Kidney epithelial cell (primary cell): ENCODE measurements at regions not wholly inside any gene's neighbourhood (a gene's known extent, or its start where the extent isn't known, plus 50 kb on each side); places are given as distances from the start of the nearest gene placed in this dataset.
"Not testable (repeated sequence)": the region's sequence is repeated elsewhere in the genome, so short reads cannot be mapped to it uniquely, and the experiment has no call there.

ENCODE experiments used
- DNase-seq: peaks from one replicate; pipeline ENCODE4 v3.0.0-alpha.2; 2010; ENCODE audit warnings: low read depth
- H3K27me3 ChIP-seq: 2 replicates; pipeline ENCODE4 v1.6.0; 2011; ENCODE audit warnings: low read length; ENCODE audit not compliant: control insufficient read depth, insufficient read depth
- H3K36me3 ChIP-seq: 2 replicates; pipeline ENCODE4 v1.5.1; 2011; ENCODE audit warnings: low read length; ENCODE audit not compliant: control insufficient read depth, insufficient read depth
- H3K4me3 ChIP-seq: 2 replicates; pipeline ENCODE4 v1.5.1; 2011; ENCODE audit warnings: low read depth, mild to moderate bottlenecking, control low read depth, low read length
- TF ChIP-seq, protein P1 (sequence below): IDR thresholded peaks from 2 replicates; pipeline ENCODE4 v1.5.1; 2011; ENCODE audit warnings: mild to moderate bottlenecking, moderate library complexity, low read length, control low read depth, inconsistent platforms; ENCODE audit not compliant: insufficient read depth, poor library complexity, severe bottlenecking

DNA sequence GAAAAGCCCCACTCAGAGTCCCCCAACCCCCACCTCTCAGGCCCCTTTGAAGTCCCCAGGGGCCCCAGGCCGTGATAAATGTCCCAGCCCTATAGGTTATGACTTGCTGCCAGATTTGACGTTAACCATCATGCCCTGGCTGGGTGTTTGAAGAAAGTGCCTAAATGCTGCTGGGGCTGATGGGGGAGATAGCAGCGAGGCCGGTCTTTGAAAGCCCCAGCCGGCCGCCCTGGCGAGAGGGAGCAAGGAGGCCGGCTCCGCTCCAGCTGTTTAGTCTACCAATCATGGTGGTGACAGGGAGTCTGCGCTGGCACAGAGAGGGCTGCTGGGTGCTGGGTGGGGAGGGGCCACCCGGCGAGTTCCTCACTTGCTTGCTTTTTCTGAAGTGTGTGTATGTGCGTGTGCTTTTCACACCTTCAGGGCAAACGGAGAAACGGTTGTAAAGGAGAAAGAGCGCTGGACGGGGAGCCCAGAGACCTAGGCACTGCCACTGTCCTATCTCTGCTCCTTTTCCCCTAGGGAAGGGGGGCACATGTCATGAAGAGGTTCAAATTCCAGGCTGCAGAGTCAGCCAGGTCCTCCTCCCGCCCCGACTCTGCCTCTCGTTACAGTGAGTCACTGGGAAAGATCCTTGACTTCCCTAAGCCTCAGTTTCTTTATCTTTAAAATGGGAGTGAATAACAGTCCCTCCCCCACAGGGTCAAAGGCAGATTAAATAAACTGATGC lies 126.1 kb upstream of the HAND1 start:
- H3K27me3 ChIP-seq: peaks cover 14% of the 10 kb centered on the region
- DNase-seq: peak; percentile 5
- no peak overlapping the region for H3K4me3 ChIP-seq

DNA sequence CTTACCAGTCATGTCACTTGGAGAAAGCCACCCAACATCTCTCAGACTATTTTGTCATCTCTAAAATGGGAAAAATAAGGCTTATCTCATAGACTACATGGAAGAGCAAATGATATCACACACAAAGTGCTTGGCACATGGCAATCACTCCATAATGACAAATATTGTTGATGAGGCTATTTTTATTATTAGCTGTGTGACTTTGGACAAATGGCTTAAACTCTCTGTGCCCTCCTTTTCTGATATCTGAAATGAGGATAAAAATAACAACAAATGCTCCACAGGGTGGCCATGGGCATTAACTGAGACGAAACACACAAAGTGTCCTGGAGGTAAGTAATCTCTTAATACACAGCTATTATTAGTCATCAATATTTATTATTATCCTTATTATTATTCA lies 125.5 kb upstream of the HAND1 start:
- Histone ChIP-seq H3K27me3 (peaks cover 11% of the 10 kb centered on the region), H3K4me3 (no peak overlapping the region), H3K36me3 (no peaks in the 10 kb centered on the region)
- TF ChIP-seq, protein P1, sequence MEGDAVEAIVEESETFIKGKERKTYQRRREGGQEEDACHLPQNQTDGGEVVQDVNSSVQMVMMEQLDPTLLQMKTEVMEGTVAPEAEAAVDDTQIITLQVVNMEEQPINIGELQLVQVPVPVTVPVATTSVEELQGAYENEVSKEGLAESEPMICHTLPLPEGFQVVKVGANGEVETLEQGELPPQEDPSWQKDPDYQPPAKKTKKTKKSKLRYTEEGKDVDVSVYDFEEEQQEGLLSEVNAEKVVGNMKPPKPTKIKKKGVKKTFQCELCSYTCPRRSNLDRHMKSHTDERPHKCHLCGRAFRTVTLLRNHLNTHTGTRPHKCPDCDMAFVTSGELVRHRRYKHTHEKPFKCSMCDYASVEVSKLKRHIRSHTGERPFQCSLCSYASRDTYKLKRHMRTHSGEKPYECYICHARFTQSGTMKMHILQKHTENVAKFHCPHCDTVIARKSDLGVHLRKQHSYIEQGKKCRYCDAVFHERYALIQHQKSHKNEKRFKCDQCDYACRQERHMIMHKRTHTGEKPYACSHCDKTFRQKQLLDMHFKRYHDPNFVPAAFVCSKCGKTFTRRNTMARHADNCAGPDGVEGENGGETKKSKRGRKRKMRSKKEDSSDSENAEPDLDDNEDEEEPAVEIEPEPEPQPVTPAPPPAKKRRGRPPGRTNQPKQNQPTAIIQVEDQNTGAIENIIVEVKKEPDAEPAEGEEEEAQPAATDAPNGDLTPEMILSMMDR: no peak
- no peak for DNase-seq

More for the DNA sequence above, 126.1 kb upstream of the HAND1 start:
- no peaks in the 10 kb centered on the region for H3K36me3 ChIP-seq
- TF ChIP-seq, protein P1: no peak

DNA sequence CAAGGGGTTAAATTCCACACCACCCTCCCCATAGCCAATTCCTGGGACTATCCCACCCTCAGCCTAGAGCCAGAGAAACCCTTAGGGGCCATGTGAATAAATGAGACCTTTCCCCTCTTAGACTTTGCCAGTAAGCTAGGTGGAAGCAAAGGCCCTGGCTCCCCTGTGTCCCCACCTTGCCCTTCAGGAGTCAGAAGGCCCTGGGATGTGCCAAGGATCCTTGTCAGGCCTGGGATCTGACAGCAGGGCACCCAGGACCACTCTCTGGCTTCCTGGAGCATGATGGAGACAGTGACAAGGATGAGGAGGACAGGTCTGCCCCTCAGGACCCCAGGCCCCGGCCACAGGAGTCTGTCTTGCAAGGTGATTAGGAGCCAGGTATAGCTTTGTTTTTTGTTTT lies 125.0 kb upstream of the HAND1 start:
- H3K27me3 ChIP-seq: peaks cover 11% of the 10 kb centered on the region
- no peak for DNase-seq
- TF ChIP-seq, protein P1: no peak
- no peak overlapping the region for H3K4me3 ChIP-seq
- H3K36me3 ChIP-seq: no peaks in the 10 kb centered on the region

DNA sequence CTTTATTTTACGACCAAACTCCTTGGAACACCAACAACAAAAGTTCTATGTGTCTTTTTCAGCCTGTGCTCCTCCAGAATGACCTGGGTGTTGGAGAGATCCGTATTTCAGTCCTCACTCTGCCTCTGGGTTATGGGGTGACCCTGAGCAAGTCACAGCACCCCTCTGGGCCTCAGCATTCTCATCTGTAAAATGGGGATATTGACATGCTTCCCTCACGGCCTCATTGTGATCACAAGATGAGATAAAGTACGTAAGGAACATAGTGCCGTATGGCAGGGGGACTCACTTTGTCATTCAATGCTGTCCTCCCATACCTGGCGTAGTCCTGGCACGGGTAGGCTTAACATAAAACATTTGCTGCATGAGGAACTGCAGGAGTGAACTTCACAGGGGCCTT lies 123.0 kb upstream of the HAND1 start:
- no peaks in the 10 kb centered on the region for H3K36me3 ChIP-seq
- H3K27me3 ChIP-seq: peaks cover 7% of the 10 kb centered on the region
- DNase-seq: no peak
- TF ChIP-seq, protein P1: no peak
- H3K4me3 ChIP-seq: no peak overlapping the region

DNA sequence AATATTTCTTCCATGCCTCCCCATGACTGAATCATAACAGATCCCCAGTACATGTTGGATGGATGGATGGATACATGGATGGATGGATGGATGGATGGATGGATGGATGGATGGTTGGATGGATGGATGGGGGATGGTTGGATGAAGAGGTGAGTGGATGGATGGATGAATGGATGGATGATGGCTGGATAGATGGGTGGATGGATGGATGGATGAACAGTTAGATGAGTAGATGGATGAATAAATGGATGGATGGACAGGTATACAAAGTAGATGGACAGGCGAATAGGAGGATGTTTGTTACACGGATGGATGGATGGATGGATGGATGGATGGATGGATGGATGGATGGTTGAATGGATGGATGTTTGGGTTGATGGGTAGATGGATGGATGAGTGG lies 120.0 kb upstream of the HAND1 start:
- Histone ChIP-seq H3K36me3 (no peaks in the 10 kb centered on the region), H3K27me3 (peaks cover 4% of the 10 kb centered on the region), H3K4me3 (no peak overlapping the region)
- TF ChIP-seq, protein P1: no peak
- no peak for DNase-seq

DNA sequence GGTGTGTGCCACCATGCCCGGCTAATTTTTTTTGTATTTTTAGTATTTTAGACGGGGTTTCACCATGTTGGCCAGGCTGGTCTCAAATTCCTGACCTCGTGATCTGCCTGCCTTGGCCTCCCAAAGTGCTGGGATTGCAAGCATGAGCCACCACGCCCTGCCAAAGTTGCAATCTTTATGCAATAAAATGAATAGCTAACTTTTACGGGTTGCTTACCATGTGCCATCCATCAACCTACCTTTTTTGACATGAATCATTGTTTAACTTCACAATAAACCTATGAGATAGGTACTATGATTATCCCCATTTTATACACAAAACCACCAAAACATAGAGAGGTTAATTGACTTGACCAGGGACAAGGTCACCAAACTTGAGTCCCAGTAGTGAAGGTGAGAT lies 118.8 kb upstream of the HAND1 start:
- H3K27me3 ChIP-seq, DNase-seq, H3K36me3 ChIP-seq, H3K4me3 ChIP-seq: not testable (repeated sequence)
